H9 (cell line): ENCODE measurements at regions not wholly inside any gene's neighbourhood (a gene's known extent, or its start where the extent isn't known, plus 50 kb on each side); places are given as distances from the start of the nearest gene placed in this dataset.

Experiments used
- DNase-seq: peaks from one replicate; pipeline ENCODE4 v3.0.0-alpha.2; 2017
- H2AFZ ChIP-seq: one replicate; pipeline ENCODE4 v1.6.1; 2013; ENCODE audit warnings: mild to moderate bottlenecking, low read length, control low read depth, moderate library complexity
- H2AK5ac ChIP-seq: 2 replicates; pipeline ENCODE4 v1.6.1; 2013; ENCODE audit warnings: low read length, control low read depth, mixed read lengths; ENCODE audit not compliant: insufficient read length
- H2BK120ac ChIP-seq: one replicate; pipeline ENCODE4 v1.6.1; 2013; ENCODE audit warnings: low read depth, mild to moderate bottlenecking, low read length, control low read depth, inconsistent platforms; ENCODE audit not compliant: poor library complexity, severe bottlenecking
- H2BK12ac ChIP-seq: 2 replicates; pipeline ENCODE4 v1.6.1; 2013; ENCODE audit warnings: low read length, control low read depth, mixed read lengths, low read depth; ENCODE audit not compliant: insufficient read length
- H2BK15ac ChIP-seq: 2 replicates; pipeline ENCODE4 v1.6.1; 2013; ENCODE audit warnings: low read depth, low read length, control low read depth
- H2BK20ac ChIP-seq: one replicate; pipeline ENCODE4 v1.6.1; 2013; ENCODE audit warnings: low read depth, mild to moderate bottlenecking, low read length, control low read depth, inconsistent platforms; ENCODE audit not compliant: poor library complexity, severe bottlenecking
- H2BK5ac ChIP-seq: 2 replicates; pipeline ENCODE4 v1.6.1; 2013; ENCODE audit warnings: low read length, control low read depth, mixed read lengths; ENCODE audit not compliant: insufficient read length
- H3K14ac ChIP-seq: 2 replicates; pipeline ENCODE4 v1.6.1; 2013; ENCODE audit warnings: low read length, control low read depth; ENCODE audit not compliant: insufficient read depth
- H3K18ac ChIP-seq: 2 replicates; pipeline ENCODE4 v1.6.1; 2013; ENCODE audit warnings: low read depth, mild to moderate bottlenecking, mixed read lengths, low read length, control low read depth; ENCODE audit not compliant: insufficient read length
- H3K23ac ChIP-seq: 2 replicates; pipeline ENCODE4 v1.6.1; 2013; ENCODE audit warnings: low read length, control low read depth, mixed read lengths, low read depth; ENCODE audit not compliant: insufficient read length
- H3K23me2 ChIP-seq: 2 replicates; pipeline ENCODE4 v1.6.1; 2013; ENCODE audit warnings: low read depth, mild to moderate bottlenecking, mixed read lengths, low read length, control low read depth; ENCODE audit not compliant: insufficient read length, poor library complexity, severe bottlenecking
- H3K27ac ChIP-seq: 2 replicates; pipeline ENCODE4 v1.5.1; 2013; ENCODE audit warnings: low read length, control low read depth, mixed read lengths, low read depth; ENCODE audit not compliant: insufficient read length
- H3K27me3 ChIP-seq: 2 replicates; pipeline ENCODE4 v1.6.1; 2013; ENCODE audit warnings: low read length, control low read depth, inconsistent platforms; ENCODE audit not compliant: insufficient read depth
- H3K4ac ChIP-seq: 2 replicates; pipeline ENCODE4 v1.6.1; 2013; ENCODE audit warnings: low read depth, mild to moderate bottlenecking, control low read depth, inconsistent platforms, low read length, moderate library complexity
- H3K4me1 ChIP-seq: 2 replicates; pipeline ENCODE4 v1.6.1; 2013; ENCODE audit warnings: low read length, control low read depth, inconsistent platforms; ENCODE audit not compliant: insufficient read depth
- H3K4me2 ChIP-seq: 2 replicates; pipeline ENCODE4 v1.6.1; 2013; ENCODE audit warnings: low read length, control low read depth, mixed read lengths; ENCODE audit not compliant: insufficient read length, insufficient read depth
- H3K56ac ChIP-seq: 2 replicates; pipeline ENCODE4 v1.6.1; 2013; ENCODE audit warnings: low read depth, mild to moderate bottlenecking, mixed read lengths, low read length, control low read depth; ENCODE audit not compliant: insufficient read length
- H3K79me1 ChIP-seq: 2 replicates; pipeline ENCODE4 v1.6.1; 2013; ENCODE audit warnings: low read depth, mild to moderate bottlenecking, moderate library complexity, low read length, control low read depth, inconsistent platforms; ENCODE audit not compliant: insufficient read depth, poor library complexity, severe bottlenecking
- H3K79me2 ChIP-seq: 2 replicates; pipeline ENCODE4 v1.6.1; 2013; ENCODE audit warnings: low read length, control low read depth, inconsistent platforms; ENCODE audit not compliant: insufficient read depth
- H3K9ac ChIP-seq: 2 replicates; pipeline ENCODE4 v1.6.1; 2013; ENCODE audit warnings: low read length, control low read depth, mixed read lengths; ENCODE audit not compliant: insufficient read length; ENCODE audit errors: extremely low read depth
- H3K9me3 ChIP-seq: one replicate; pipeline ENCODE4 v1.6.1; 2013; ENCODE audit warnings: low read depth, low read length, inconsistent platforms; ENCODE audit not compliant: control insufficient read depth
- H3T11ph ChIP-seq: one replicate; pipeline ENCODE4 v1.6.1; 2013; ENCODE audit warnings: mild to moderate bottlenecking, low read length, control low read depth, inconsistent platforms
- H4K20me1 ChIP-seq: one replicate; pipeline ENCODE4 v1.6.1; 2013; ENCODE audit not compliant: control insufficient read depth, insufficient read length, insufficient read depth
- H4K5ac ChIP-seq: 2 replicates; pipeline ENCODE4 v1.6.1; 2013; ENCODE audit warnings: low read depth, mild to moderate bottlenecking, mixed read lengths, low read length, control low read depth; ENCODE audit not compliant: insufficient read length
- H4K8ac ChIP-seq: replicated peaks from 2 replicates; pipeline ENCODE4 v1.6.1; 2013; ENCODE audit warnings: low read length, control low read depth, mixed read lengths, low read depth; ENCODE audit not compliant: insufficient read length
- H4K91ac ChIP-seq: 2 replicates; pipeline ENCODE4 v1.6.1; 2013; ENCODE audit warnings: low read depth, mild to moderate bottlenecking, moderate library complexity, mixed read lengths, low read length, control low read depth; ENCODE audit not compliant: insufficient read length
- H3K27ac Mint-ChIP-seq, 3 experiments: 2 replicates in 2 of 3; 3 replicates in 1 of 3; pipeline ENCODE4 v1.8.0; 2020 to 2021; ENCODE audit warnings: mixed read lengths in 3 of 3, mild to moderate bottlenecking in 1 of 3, moderate library complexity in 1 of 3
- H3K27me3 Mint-ChIP-seq: 2 replicates; pipeline ENCODE4 v1.8.0; 2021; ENCODE audit warnings: low read depth, mild to moderate bottlenecking, moderate library complexity, mixed read lengths
- H3K36me3 Mint-ChIP-seq, 3 experiments: 2 replicates in 2 of 3; 3 replicates in 1 of 3; pipeline ENCODE4 v1.8.0; 2020 to 2021; ENCODE audit warnings: low read depth in 3 of 3, mixed read lengths in 3 of 3; ENCODE audit not compliant: insufficient read depth in 1 of 3
- H3K4me1 Mint-ChIP-seq, 2 experiments: 2 replicates each; pipeline ENCODE4 v1.8.0; 2020; ENCODE audit warnings: mixed read lengths in 2 of 2
- H3K4me3 Mint-ChIP-seq, 2 experiments: 2 replicates in 1 of 2; 3 replicates in 1 of 2; pipeline ENCODE4 v1.8.0; 2020 to 2021; ENCODE audit warnings: mild to moderate bottlenecking in 2 of 2, mixed read lengths in 2 of 2, moderate library complexity in 1 of 2
- H3K9me3 Mint-ChIP-seq, 2 experiments: 2 replicates in 1 of 2; 3 replicates in 1 of 2; pipeline ENCODE4 v1.8.0; 2020; ENCODE audit warnings: mild to moderate bottlenecking in 2 of 2, mixed read lengths in 2 of 2, moderate library complexity in 1 of 2
- CTCF ChIP-seq: fragments of 200-600 bp; sonication (generic); conservative IDR thresholded peaks from 3 replicates; pipeline ENCODE4 v1.8.0; 2021; ENCODE audit warnings: antibody characterized with exemption, mild to moderate bottlenecking
- WGBS: extraction: QIAGEN DNeasy Blood & Tissue Kit; methylation state at CpG from one replicate; pipeline ENCODE4 v1.1.7; 2013; ENCODE audit warnings: missing lambda C conversion rate, low lambda C conversion rate, mixed read lengths; ENCODE audit not compliant: insufficient read length; ENCODE audit errors: extremely low coverage; 5-methylcytosine and 5-hydroxymethylcytosine counted together

- Histone ChIP-seq H4K8ac (no peak overlapping the region), H3K27ac (no peak overlapping the region), H2AK5ac (no peak overlapping the region), H3K4ac (no peak overlapping the region), H2BK120ac (no peak overlapping the region), H3K23me2 (no peaks in the 10 kb centered on the region), H2BK12ac (no peak overlapping the region), H3K79me1 (no peaks in the 10 kb centered on the region), H3K27me3 (no peaks in the 10 kb centered on the region), H3K4me2 (no peak overlapping the region), H3K18ac (no peak overlapping the region), H3K56ac (no peak overlapping the region), H4K91ac (no peak overlapping the region), H3K23ac (no peak overlapping the region), H3K4me1 (no peaks in the 10 kb centered on the region), H2BK20ac (no peak overlapping the region), H2AFZ (no peak overlapping the region), H3K14ac (no peak overlapping the region), H2BK5ac (no peak overlapping the region), H3K9ac (no peak overlapping the region), H4K20me1 (no peaks in the 10 kb centered on the region), H2BK15ac (no peak overlapping the region), H3K79me2 (no peaks in the 10 kb centered on the region), H4K5ac (no peak overlapping the region), H3T11ph (no peak overlapping the region), H3K9me3 (no peaks in the 10 kb centered on the region)
- Mint-ChIP-seq H3K4me1 (no peaks in the 10 kb centered on the region), H3K27me3 (no peaks in the 10 kb centered on the region), H3K36me3 (no peaks in the 10 kb centered on the region), H3K4me3 (no peak overlapping the region), H3K27ac (no peak overlapping the region), H3K9me3 (no peaks in the 10 kb centered on the region; a peak in 1 of 5 replicates)
- WGBS, result no CpG with 5 or more reads among the region's 7 CpGs
- DNase-seq, result no peak
- no peak for TF ChIP-seq CTCF
Measured at GRCh38 chr13:103523858-103524257, 457.6 kb upstream of the SLC10A2 start.
